H4 (cell line): ENCODE measurements at regions not wholly inside any gene's neighbourhood (a gene's known extent, or its start where the extent isn't known, plus 50 kb on each side); places are given as distances from the start of the nearest gene placed in this dataset.
A peak's percentile ranks its signal among the peaks of the same experiment; 100 is the strongest.
"Not testable (repeated sequence)": the region's sequence is repeated elsewhere in the genome, so short reads cannot be mapped to it uniquely, and the experiment has no call there.

ENCODE experiments used
- DNase-seq: peaks from one replicate; pipeline ENCODE4 v3.0.0-alpha.2; 2015; ENCODE audit warnings: low spot score

- DNase-seq, result no peak
Measured at GRCh38 chr4:159937595-159937994, 834.7 kb downstream of the RAPGEF2 start.

GRCh38 chr4:159939681-159940080 is 836.8 kb downstream of the RAPGEF2 start:
- not testable (repeated sequence) for DNase-seq

- DNase-seq, result no peak
Measured at GRCh38 chr4:159941076-159941475, 838.2 kb downstream of the RAPGEF2 start.

GRCh38 chr4:159944477-159944876 is 841.6 kb downstream of the RAPGEF2 start:
- no peak for DNase-seq

- peak; percentile 70 for DNase-seq
Measured at GRCh38 chr4:159946983-159947615, 844.2 kb downstream of the RAPGEF2 start.

GRCh38 chr4:159950707-159951106 is 847.8 kb downstream of the RAPGEF2 start:
- no peak for DNase-seq

GRCh38 chr4:159966746-159967145 is 863.9 kb downstream of the RAPGEF2 start:
- DNase-seq, result peak; percentile 3

- DNase-seq, result not testable (repeated sequence)
Measured at GRCh38 chr4:159976871-159977482, 874.1 kb downstream of the RAPGEF2 start.

GRCh38 chr4:159977907-159978617 is 875.2 kb downstream of the RAPGEF2 start:
- no peak for DNase-seq

- no peak for DNase-seq
Measured at GRCh38 chr4:159979351-159979750, 876.5 kb downstream of the RAPGEF2 start.

GRCh38 chr4:159979953-159980352 is 877.1 kb downstream of the RAPGEF2 start:
- no peak for DNase-seq

GRCh38 chr4:159980826-159981468 is 878.1 kb downstream of the RAPGEF2 start:
- DNase-seq, result no peak

GRCh38 chr4:159981469-159981856 is 878.6 kb downstream of the RAPGEF2 start:
- no peak for DNase-seq

- no peak for DNase-seq
Measured at GRCh38 chr4:159983082-159983481, 880.2 kb downstream of the RAPGEF2 start.

- no peak for DNase-seq
Measured at GRCh38 chr4:160009656-160010493, 907.0 kb downstream of the RAPGEF2 start.

- DNase-seq, result no peak
Measured at GRCh38 chr4:160019936-160020335, 917.1 kb downstream of the RAPGEF2 start.

GRCh38 chr4:160020804-160021203 is 917.9 kb downstream of the RAPGEF2 start:
- no peak for DNase-seq

- no peak for DNase-seq
Measured at GRCh38 chr4:160021870-160022269, 919.0 kb downstream of the RAPGEF2 start.

- DNase-seq, result peak; percentile 93
Measured at GRCh38 chr4:160026721-160027120, 923.8 kb downstream of the RAPGEF2 start.

- DNase-seq, result no peak
Measured at GRCh38 chr4:160034501-160034900, 931.6 kb downstream of the RAPGEF2 start.

- no peak for DNase-seq
Measured at GRCh38 chr4:160038615-160039014, 935.7 kb downstream of the RAPGEF2 start.

GRCh38 chr4:160044693-160045092 is 941.8 kb downstream of the RAPGEF2 start:
- no peak for DNase-seq
